DND-41 (cell line): ENCODE measurements at regions not wholly inside any gene's neighbourhood (a gene's known extent, or its start where the extent isn't known, plus 50 kb on each side); places are given as distances from the start of the nearest gene placed in this dataset.

Source experiments
- ATAC-seq: fragments of 200-7000 bp; cut with Tn5 transposase; 3 replicates; pipeline ENCODE4 v1.9.1; 2021; ENCODE audit warnings: low read depth; ENCODE audit not compliant: insufficient read depth
- DNase-seq: peaks from one replicate; pipeline ENCODE4 v3.0.0-alpha.2; 2020
- H2AFZ ChIP-seq: 2 replicates; pipeline ENCODE4 v1.6.0; 2012; ENCODE audit warnings: low read depth, low read length
- H3K27ac ChIP-seq: 2 replicates; pipeline ENCODE4 v1.5.1; 2012; ENCODE audit warnings: low read length, inconsistent platforms
- H3K27me3 ChIP-seq: fragments of 200-600 bp; sonication (generic); 2 replicates; pipeline ENCODE4 v1.6.0; 2012; ENCODE audit warnings: low read length, mild to moderate bottlenecking, inconsistent platforms; ENCODE audit not compliant: insufficient read depth, poor library complexity
- H3K36me3 ChIP-seq: 2 replicates; pipeline ENCODE4 v1.5.1; 2012; ENCODE audit warnings: low read length, inconsistent platforms; ENCODE audit not compliant: insufficient read depth
- H3K4me1 ChIP-seq: 2 replicates; pipeline ENCODE4 v1.5.1; 2012; ENCODE audit warnings: mild to moderate bottlenecking, low read length; ENCODE audit not compliant: insufficient read depth
- H3K4me2 ChIP-seq: 2 replicates; pipeline ENCODE4 v1.6.0; 2012; ENCODE audit warnings: mild to moderate bottlenecking, moderate library complexity, low read length, inconsistent platforms; ENCODE audit not compliant: insufficient read depth
- H3K4me3 ChIP-seq, 2 experiments: fragments of 200-600 bp in 1 of 2; shearing (Covaris generic) in 1 of 2; 2 replicates each; pipeline ENCODE4 v1.5.1; 2012 to 2016; ENCODE audit warnings: inconsistent platforms in 2 of 2, low read length in 2 of 2, mild to moderate bottlenecking in 2 of 2, low read depth in 1 of 2, moderate library complexity in 1 of 2
- H3K79me2 ChIP-seq: 2 replicates; pipeline ENCODE4 v1.6.0; 2012; ENCODE audit warnings: low read length, inconsistent platforms; ENCODE audit not compliant: insufficient read depth
- H3K9ac ChIP-seq: 2 replicates; pipeline ENCODE4 v1.6.0; 2012; ENCODE audit warnings: low read depth, mild to moderate bottlenecking, inconsistent platforms, low read length, moderate library complexity
- H3K9me3 ChIP-seq: 2 replicates; pipeline ENCODE4 v1.5.1; 2012; ENCODE audit warnings: low read length, moderate library complexity, mild to moderate bottlenecking, inconsistent platforms; ENCODE audit not compliant: insufficient read depth, severe bottlenecking
- H4K20me1 ChIP-seq: 2 replicates; pipeline ENCODE4 v1.6.0; 2012; ENCODE audit warnings: low read length; ENCODE audit not compliant: insufficient read depth
- CTCF ChIP-seq: IDR thresholded peaks from 2 replicates; pipeline ENCODE4 v1.5.1; 2012; ENCODE audit warnings: borderline replicate concordance, low read length, moderate library complexity, mild to moderate bottlenecking; ENCODE audit not compliant: poor library complexity, severe bottlenecking; ENCODE audit errors: extremely low read depth
- EZH2 ChIP-seq: IDR thresholded peaks from 3 replicates; pipeline ENCODE4 v1.6.1; 2012; ENCODE audit warnings: borderline replicate concordance, low read depth, mild to moderate bottlenecking, moderate library complexity, low read length, inconsistent platforms; ENCODE audit not compliant: severe bottlenecking

- ATAC-seq (no peak), DNase-seq (no peak)
- Histone ChIP-seq H3K27me3 (no peaks in the 10 kb centered on the region), H3K4me1 (peaks cover 31% of the 10 kb centered on the region), H3K9ac (no peak overlapping the region), H3K4me3 (no peak overlapping the region), H3K9me3 (no peaks in the 10 kb centered on the region), H3K79me2 (no peaks in the 10 kb centered on the region), H3K27ac (peak overlapping the region; percentile 12; the same call in 1 of the 2 replicates), H4K20me1 (no peaks in the 10 kb centered on the region), H2AFZ (no peak overlapping the region), H3K36me3 (no peaks in the 10 kb centered on the region), H3K4me2 (no peak overlapping the region)
- TF ChIP-seq EZH2 (no peak), CTCF (no peak)
These were observed 62.3 kb downstream of the SPRING1 start for GRCh38 chr12:116675339-116676107.

GRCh38 chr12:116674643-116675183 lies 63.2 kb downstream of the SPRING1 start:
- Histone ChIP-seq H3K4me3 (no peak overlapping the region), H3K36me3 (no peaks in the 10 kb centered on the region), H3K9ac (no peak overlapping the region), H3K27ac (peak overlapping the region; percentile 92), H4K20me1 (no peaks in the 10 kb centered on the region), H2AFZ (no peak overlapping the region), H3K27me3 (no peaks in the 10 kb centered on the region), H3K79me2 (no peaks in the 10 kb centered on the region), H3K4me2 (no peak overlapping the region), H3K4me1 (peaks cover 31% of the 10 kb centered on the region), H3K9me3 (no peaks in the 10 kb centered on the region)
- no peak for TF ChIP-seq EZH2
- no peak for TF ChIP-seq CTCF
- no peak for ATAC-seq
- DNase-seq, result no peak

- no peak for TF ChIP-seq EZH2
- TF ChIP-seq CTCF, result peak; percentile 70
- peak overlapping the region; percentile 1; the same call in 1 of the 2 replicates for H2AFZ ChIP-seq
These were observed 64.2 kb downstream of the SPRING1 start for GRCh38 chr12:116673681-116674111.

More at GRCh38 chr12:116673681-116674111, 64.2 kb downstream of the SPRING1 start:
- ATAC-seq (peak; percentile 33; the same call in 2 of the 3 replicates), DNase-seq (peak; percentile 60)
- Histone ChIP-seq H3K4me1 (peaks cover 31% of the 10 kb centered on the region), H3K9ac (peak overlapping the region; percentile 50), H3K4me2 (peak overlapping the region; percentile 73), H3K79me2 (no peaks in the 10 kb centered on the region), H3K36me3 (no peaks in the 10 kb centered on the region), H3K27ac (peak overlapping the region; percentile 92), H4K20me1 (no peaks in the 10 kb centered on the region), H3K27me3 (no peaks in the 10 kb centered on the region), H3K4me3 (peak overlapping the region in 1 of 2 experiments; percentile 52; a peak in 2 of 4 replicates), H3K9me3 (no peaks in the 10 kb centered on the region)
